HG03439 (cell line): ENCODE measurements at regions not wholly inside any gene's neighbourhood (a gene's known extent, or its start where the extent isn't known, plus 50 kb on each side); places are given as distances from the start of the nearest gene placed in this dataset.

ENCODE experiments used
- ATAC-seq: cut with Tn5 transposase; IDR thresholded peaks from one replicate; pipeline ENCODE4 v1.9.1; 2021; ENCODE audit warnings: mild to moderate bottlenecking, moderate library complexity; ENCODE audit not compliant: unreplicated experiment

- ATAC-seq, result no peak
Observed at GRCh38 chr2:220451438-220451837, 824.0 kb downstream of the SLC4A3 start.

GRCh38 chr2:220452561-220452960 lies 825.1 kb downstream of the SLC4A3 start:
- no peak for ATAC-seq

- no peak for ATAC-seq
Observed at GRCh38 chr2:220455351-220455990, 828.0 kb downstream of the SLC4A3 start.

GRCh38 chr2:220458051-220458450 lies 830.6 kb downstream of the SLC4A3 start:
- ATAC-seq, result no peak

- no peak for ATAC-seq
Observed at GRCh38 chr2:220460257-220460985, 833.0 kb downstream of the SLC4A3 start.

GRCh38 chr2:220463876-220464275 lies 836.4 kb downstream of the SLC4A3 start:
- ATAC-seq, result no peak

GRCh38 chr2:220465700-220466099 lies 838.3 kb downstream of the SLC4A3 start:
- no peak for ATAC-seq

- ATAC-seq, result no peak
Observed at GRCh38 chr2:220466251-220466691, 838.8 kb downstream of the SLC4A3 start.

- no peak for ATAC-seq
Observed at GRCh38 chr2:220469201-220469600, 841.8 kb downstream of the SLC4A3 start.

- no peak for ATAC-seq
Observed at GRCh38 chr2:220473611-220474010, 846.2 kb downstream of the SLC4A3 start.

- ATAC-seq, result no peak
Observed at GRCh38 chr2:220476877-220477276, 849.4 kb downstream of the SLC4A3 start.

- ATAC-seq, result no peak
Observed at GRCh38 chr2:220478305-220479058, 851.1 kb downstream of the SLC4A3 start.

GRCh38 chr2:220482716-220483115 lies 855.3 kb downstream of the SLC4A3 start:
- no peak for ATAC-seq

GRCh38 chr2:220489121-220489520 lies 861.7 kb downstream of the SLC4A3 start:
- ATAC-seq, result no peak

GRCh38 chr2:220491670-220492069 lies 864.2 kb downstream of the SLC4A3 start:
- ATAC-seq, result no peak

GRCh38 chr2:220493871-220494525 lies 866.6 kb downstream of the SLC4A3 start:
- ATAC-seq, result no peak

GRCh38 chr2:220496513-220496912 lies 869.1 kb downstream of the SLC4A3 start:
- no peak for ATAC-seq

GRCh38 chr2:220499225-220499624 lies 871.8 kb downstream of the SLC4A3 start:
- ATAC-seq, result no peak

GRCh38 chr2:220502539-220502938 lies 875.1 kb downstream of the SLC4A3 start:
- ATAC-seq, result no peak

- no peak for ATAC-seq
Observed at GRCh38 chr2:220503431-220503830, 876.0 kb downstream of the SLC4A3 start.

GRCh38 chr2:220504938-220505503 lies 877.6 kb downstream of the SLC4A3 start:
- no peak for ATAC-seq
